HK-2 (cell line): ENCODE measurements at regions not wholly inside any gene's neighbourhood (a gene's known extent, or its start where the extent isn't known, plus 50 kb on each side); places are given as distances from the start of the nearest gene placed in this dataset.
"Not testable (repeated sequence)": the region's sequence is repeated elsewhere in the genome, so short reads cannot be mapped to it uniquely, and the experiment has no call there.

Experiments
- DNase-seq: peaks from one replicate; pipeline ENCODE4 v3.0.0-alpha.2; 2018; ENCODE audit not compliant: unreplicated experiment

- DNase-seq: no peak
Observed at GRCh38 chr3:75242012-75242735, 422.0 kb upstream of the FRG2C start.

- DNase-seq: no peak
Observed at GRCh38 chr3:75248974-75249373, 415.2 kb upstream of the FRG2C start.

- no peak for DNase-seq
Observed at GRCh38 chr3:75254685-75255084, 409.4 kb upstream of the FRG2C start.

GRCh38 chr3:75258825-75259683 lies 405.1 kb upstream of the FRG2C start:
- not testable (repeated sequence) for DNase-seq

GRCh38 chr3:75260975-75261374 lies 403.2 kb upstream of the FRG2C start:
- DNase-seq: not testable (repeated sequence)

GRCh38 chr3:75262661-75263060 lies 401.5 kb upstream of the FRG2C start:
- no peak for DNase-seq

GRCh38 chr3:75265897-75266296 lies 398.2 kb upstream of the FRG2C start:
- no peak for DNase-seq

- not testable (repeated sequence) for DNase-seq
Observed at GRCh38 chr3:75268576-75268975, 395.6 kb upstream of the FRG2C start.

- DNase-seq: not testable (repeated sequence)
Observed at GRCh38 chr3:75272237-75272636, 391.9 kb upstream of the FRG2C start.

GRCh38 chr3:75272691-75273090 lies 391.4 kb upstream of the FRG2C start:
- DNase-seq: no peak

- DNase-seq: peak; percentile 5
Observed at GRCh38 chr3:75285531-75286148, 378.5 kb upstream of the FRG2C start.

- not testable (repeated sequence) for DNase-seq
Observed at GRCh38 chr3:75288972-75289574, 375.1 kb upstream of the FRG2C start.

GRCh38 chr3:75294124-75294523 lies 370.0 kb upstream of the FRG2C start:
- DNase-seq: peak; percentile 17

GRCh38 chr3:75295013-75295412 lies 369.1 kb upstream of the FRG2C start:
- DNase-seq: no peak

GRCh38 chr3:75296858-75297257 lies 367.3 kb upstream of the FRG2C start:
- DNase-seq: no peak

GRCh38 chr3:75300606-75301005 lies 363.5 kb upstream of the FRG2C start:
- no peak for DNase-seq

- DNase-seq: not testable (repeated sequence)
Observed at GRCh38 chr3:75301050-75301449, 363.1 kb upstream of the FRG2C start.

GRCh38 chr3:75303741-75304140 lies 360.4 kb upstream of the FRG2C start:
- no peak for DNase-seq

GRCh38 chr3:75305901-75306300 lies 358.2 kb upstream of the FRG2C start:
- no peak for DNase-seq

GRCh38 chr3:75311306-75311705 lies 352.8 kb upstream of the FRG2C start:
- not testable (repeated sequence) for DNase-seq

- not testable (repeated sequence) for DNase-seq
Observed at GRCh38 chr3:75312469-75312868, 351.7 kb upstream of the FRG2C start.

- DNase-seq: not testable (repeated sequence)
Observed at GRCh38 chr3:75319776-75320175, 344.4 kb upstream of the FRG2C start.
